MM.1S (cell line): ENCODE measurements at regions not wholly inside any gene's neighbourhood (a gene's known extent, or its start where the extent isn't known, plus 50 kb on each side); places are given as distances from the start of the nearest gene placed in this dataset.

ENCODE experiments used
- DNase-seq: peaks from one replicate; pipeline ENCODE4 v3.0.0-alpha.2; 2015
- H2AFZ ChIP-seq: fragments of 300-600 bp; sonication (generic); 2 replicates; pipeline ENCODE4 v1.6.0; 2016; ENCODE audit warnings: antibody characterized with exemption, low read length
- H3F3A ChIP-seq: fragments of 300-600 bp; sonication (generic); 2 replicates; pipeline ENCODE4 v1.6.1; 2016; ENCODE audit warnings: mild to moderate bottlenecking, antibody characterized with exemption, low read length, moderate library complexity, mixed read lengths; ENCODE audit not compliant: insufficient read depth
- H3K27ac ChIP-seq: fragments of 300-600 bp; sonication (generic); 2 replicates; pipeline ENCODE4 v1.5.1; 2016; ENCODE audit warnings: mild to moderate bottlenecking, low read length
- H3K27me3 ChIP-seq: fragments of 300-600 bp; sonication (generic); replicated peaks from 2 replicates; pipeline ENCODE4 v1.6.0; 2016; ENCODE audit warnings: low read length; ENCODE audit not compliant: insufficient read depth
- H3K36me3 ChIP-seq: fragments of 300-600 bp; sonication (generic); replicated peaks from 2 replicates; pipeline ENCODE4 v1.6.1; 2016; ENCODE audit warnings: mild to moderate bottlenecking, low read length, mixed read lengths; ENCODE audit not compliant: insufficient read depth
- H3K4me1 ChIP-seq: fragments of 300-600 bp; sonication (generic); 2 replicates; pipeline ENCODE4 v1.6.1; 2016; ENCODE audit warnings: low read length, mixed read lengths
- H3K4me2 ChIP-seq: fragments of 300-600 bp; sonication (generic); 2 replicates; pipeline ENCODE4 v1.6.0; 2016; ENCODE audit warnings: low read depth, low read length
- H3K4me3 ChIP-seq: fragments of 300-600 bp; sonication (generic); 2 replicates; pipeline ENCODE4 v1.5.1; 2016; ENCODE audit warnings: low read length, mixed read lengths
- H3K79me2 ChIP-seq: fragments of 300-600 bp; sonication (generic); 2 replicates; pipeline ENCODE4 v1.6.1; 2016; ENCODE audit warnings: mixed run types, low read length, mixed read lengths
- H3K9ac ChIP-seq: fragments of 300-600 bp; sonication (generic); 2 replicates; pipeline ENCODE4 v1.6.1; 2016; ENCODE audit warnings: low read length, mixed read lengths
- H3K9me2 ChIP-seq: fragments of 300-600 bp; sonication (generic); replicated peaks from 2 replicates; pipeline ENCODE4 v1.6.1; 2016; ENCODE audit warnings: mild to moderate bottlenecking, low read length, mixed read lengths; ENCODE audit not compliant: insufficient read depth
- H3K9me3 ChIP-seq: fragments of 300-600 bp; sonication (generic); replicated peaks from 2 replicates; pipeline ENCODE4 v1.6.1; 2016; ENCODE audit warnings: mild to moderate bottlenecking, low read length, mixed read lengths; ENCODE audit not compliant: insufficient read depth
- H4K20me1 ChIP-seq: fragments of 300-600 bp; sonication (generic); 2 replicates; pipeline ENCODE4 v1.6.1; 2016; ENCODE audit warnings: mild to moderate bottlenecking, low read length, moderate library complexity, mixed read lengths; ENCODE audit not compliant: insufficient read depth
- CTCF ChIP-seq: fragments of 300-600 bp; sonication (generic); IDR thresholded peaks from 2 replicates; pipeline ENCODE4 v1.5.1; 2016; ENCODE audit warnings: antibody characterized with exemption, low read length, mixed read lengths
- EZH2 ChIP-seq: fragments of 300-600 bp; sonication (generic); optimal IDR thresholded peaks from 2 replicates; pipeline ENCODE3; 2017; ENCODE audit warnings: low read depth, mild to moderate bottlenecking, antibody characterized with exemption, low read length, mixed read lengths
- EZH2phosphoT487 ChIP-seq: fragments of 300-600 bp; sonication (generic); IDR thresholded peaks from 2 replicates; pipeline ENCODE4 v1.6.1; 2018; ENCODE audit warnings: antibody characterized with exemption, low read length

- Histone ChIP-seq H3K36me3 (no peaks in the 10 kb centered on the region), H3K79me2 (no peaks in the 10 kb centered on the region), H3K27me3 (no peaks in the 10 kb centered on the region), H4K20me1 (no peaks in the 10 kb centered on the region), H3K9ac (no peak overlapping the region), H3F3A (no peaks in the 10 kb centered on the region), H2AFZ (no peak overlapping the region), H3K27ac (no peak overlapping the region), H3K4me2 (no peak overlapping the region), H3K4me1 (no peaks in the 10 kb centered on the region), H3K9me2 (no peaks in the 10 kb centered on the region), H3K4me3 (no peak overlapping the region), H3K9me3 (no peaks in the 10 kb centered on the region)
- DNase-seq = no peak
- TF ChIP-seq CTCF (no peak), EZH2phosphoT487 (no peak)
These were observed 181.1 kb upstream of the ARL4C start for GRCh38 chr2:234677758-234678538.

GRCh38 chr2:234676783-234677450, 180.0 kb upstream of the ARL4C start:
- no peak overlapping the region for H3K4me3 ChIP-seq
- H3K79me2 ChIP-seq = no peaks in the 10 kb centered on the region
- no peak overlapping the region for H2AFZ ChIP-seq
- H3K36me3 ChIP-seq = no peaks in the 10 kb centered on the region
- no peak for DNase-seq
- H4K20me1 ChIP-seq = no peaks in the 10 kb centered on the region
- H3K9me2 ChIP-seq = no peaks in the 10 kb centered on the region
- no peak overlapping the region for H3K4me2 ChIP-seq
- H3K4me1 ChIP-seq = no peaks in the 10 kb centered on the region
- no peaks in the 10 kb centered on the region for H3K27me3 ChIP-seq
- TF ChIP-seq EZH2phosphoT487 (no peak), EZH2 (no peak), CTCF (no peak)
- no peaks in the 10 kb centered on the region for H3K9me3 ChIP-seq
- no peak overlapping the region for H3K9ac ChIP-seq
- H3K27ac ChIP-seq = no peak overlapping the region
- H3F3A ChIP-seq = no peaks in the 10 kb centered on the region

- Histone ChIP-seq H4K20me1 (no peaks in the 10 kb centered on the region), H3K4me3 (no peak overlapping the region), H3K4me2 (no peak overlapping the region), H3K27me3 (no peaks in the 10 kb centered on the region), H2AFZ (no peak overlapping the region), H3K9ac (no peak overlapping the region), H3F3A (no peaks in the 10 kb centered on the region), H3K36me3 (no peaks in the 10 kb centered on the region), H3K79me2 (no peaks in the 10 kb centered on the region), H3K4me1 (no peaks in the 10 kb centered on the region), H3K27ac (no peak overlapping the region), H3K9me2 (no peaks in the 10 kb centered on the region), H3K9me3 (no peaks in the 10 kb centered on the region)
- TF ChIP-seq EZH2phosphoT487 (no peak), EZH2 (no peak), CTCF (no peak)
- no peak for DNase-seq
These were observed 179.4 kb upstream of the ARL4C start for GRCh38 chr2:234676109-234676782.
